ENCODE measurements at regions not wholly inside any gene's neighbourhood (a gene's known extent, or its start where the extent isn't known, plus 50 kb on each side); places are given as distances from the start of the nearest gene placed in this dataset.

- DNase-seq (ENCODE audit: low spot score): no peak
These were observed 52.8 kb downstream of the PPP1R2C start for GRCh38 chrX:42725196-42725595.

GRCh38 chrX:42720209-42720608, 57.8 kb downstream of the PPP1R2C start:
- DNase-seq (ENCODE audit: low spot score): no peak

GRCh38 chrX:42715701-42716262, 62.2 kb downstream of the PPP1R2C start:
- no peak for DNase-seq (ENCODE audit: low spot score)

GRCh38 chrX:42714981-42715700, 62.8 kb downstream of the PPP1R2C start:
- peak; percentile 26 for DNase-seq (ENCODE audit: low spot score)

GRCh38 chrX:42710452-42710851, 67.5 kb downstream of the PPP1R2C start:
- no peak for DNase-seq (ENCODE audit: low spot score)

GRCh38 chrX:42708222-42708621, 69.7 kb downstream of the PPP1R2C start:
- no peak for DNase-seq (ENCODE audit: low spot score)

GRCh38 chrX:42707742-42708141, 70.2 kb downstream of the PPP1R2C start:
- no peak for DNase-seq (ENCODE audit: low spot score)

GRCh38 chrX:42704454-42704853, 73.5 kb downstream of the PPP1R2C start:
- DNase-seq (ENCODE audit: low spot score): no peak

- no peak for DNase-seq (ENCODE audit: low spot score)
These were observed 80.4 kb downstream of the PPP1R2C start for GRCh38 chrX:42697544-42697943.

- no peak for DNase-seq (ENCODE audit: low spot score)
These were observed 81.3 kb downstream of the PPP1R2C start for GRCh38 chrX:42696536-42697124.

GRCh38 chrX:42695800-42696358, 82.1 kb downstream of the PPP1R2C start:
- no peak for DNase-seq (ENCODE audit: low spot score)

- DNase-seq (ENCODE audit: low spot score): no peak
These were observed 83.6 kb downstream of the PPP1R2C start for GRCh38 chrX:42694260-42694815.

GRCh38 chrX:42691196-42691595, 86.8 kb downstream of the PPP1R2C start:
- no peak for DNase-seq (ENCODE audit: low spot score)

- DNase-seq (ENCODE audit: low spot score): no peak
These were observed 91.3 kb downstream of the PPP1R2C start for GRCh38 chrX:42686706-42687105.

GRCh38 chrX:42686296-42686695, 91.7 kb downstream of the PPP1R2C start:
- DNase-seq (ENCODE audit: low spot score): no peak

- DNase-seq (ENCODE audit: low spot score): no peak
These were observed 93.9 kb downstream of the PPP1R2C start for GRCh38 chrX:42684065-42684464.

GRCh38 chrX:42680666-42681065, 97.3 kb downstream of the PPP1R2C start:
- no peak for DNase-seq (ENCODE audit: low spot score)

GRCh38 chrX:42678133-42678532, 99.8 kb downstream of the PPP1R2C start:
- DNase-seq (ENCODE audit: low spot score): no peak

GRCh38 chrX:42673301-42673810, 104.6 kb downstream of the PPP1R2C start:
- DNase-seq (ENCODE audit: low spot score): no peak

GRCh38 chrX:42664680-42665079, 113.3 kb downstream of the PPP1R2C start:
- DNase-seq (ENCODE audit: low spot score): no peak

GRCh38 chrX:42628471-42628870, 149.5 kb downstream of the PPP1R2C start:
- no peak for DNase-seq (ENCODE audit: low spot score)

GRCh38 chrX:42627891-42628290, 150.1 kb downstream of the PPP1R2C start:
- no peak for DNase-seq (ENCODE audit: low spot score)

GRCh38 chrX:42624524-42624923, 153.4 kb downstream of the PPP1R2C start:
- DNase-seq (ENCODE audit: low spot score): no peak

All from HuH-7 (cell line).